ENCODE measurements at regions not wholly inside any gene's neighbourhood (a gene's known extent, or its start where the extent isn't known, plus 50 kb on each side); places are given as distances from the start of the nearest gene placed in this dataset.
"Not testable (repeated sequence)": the region's sequence is repeated elsewhere in the genome, so short reads cannot be mapped to it uniquely, and the experiment has no call there.

DNA sequence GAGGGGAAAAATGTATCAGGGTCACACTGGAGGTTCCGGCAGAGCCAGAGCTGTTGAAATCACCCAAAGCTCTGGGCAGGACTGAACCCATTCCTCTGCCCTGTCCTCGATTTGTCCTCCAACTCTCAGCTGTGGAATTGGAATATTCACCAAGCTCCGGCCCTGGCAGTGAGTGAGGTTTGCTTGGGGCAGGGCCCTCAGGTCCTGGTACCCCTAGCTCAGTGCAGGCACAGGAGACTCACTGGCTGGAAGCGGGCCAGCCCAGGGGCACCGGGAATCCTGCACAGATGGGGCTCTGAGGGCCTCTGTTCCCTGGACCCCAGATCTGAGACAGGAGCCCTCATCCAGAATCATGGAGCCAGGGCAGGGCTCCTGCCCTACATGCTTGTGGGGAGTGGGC, 1322.3 kb downstream of the UQCRFS1 start:
- DNase-seq = no peak

DNA sequence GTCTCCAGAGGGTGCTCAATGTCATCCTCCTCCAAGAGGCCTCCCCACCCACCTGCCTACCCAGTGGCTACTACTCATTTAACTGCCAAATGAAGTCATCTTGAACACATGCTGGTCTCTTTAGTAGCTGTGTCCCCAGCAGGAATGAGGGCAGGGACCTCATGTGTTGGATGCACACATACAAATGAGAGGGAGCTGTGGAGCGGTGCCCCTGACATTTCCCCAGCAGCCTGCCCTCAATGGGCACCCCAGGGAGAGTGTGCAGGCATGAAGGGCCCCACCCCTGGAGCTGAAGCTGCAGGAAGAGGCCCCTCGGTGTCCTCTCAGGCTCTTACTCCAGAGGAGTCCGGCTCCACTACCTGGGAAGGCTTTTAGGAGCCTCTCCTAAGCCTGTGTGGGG, 1322.7 kb downstream of the UQCRFS1 start:
- DNase-seq = no peak

DNA sequence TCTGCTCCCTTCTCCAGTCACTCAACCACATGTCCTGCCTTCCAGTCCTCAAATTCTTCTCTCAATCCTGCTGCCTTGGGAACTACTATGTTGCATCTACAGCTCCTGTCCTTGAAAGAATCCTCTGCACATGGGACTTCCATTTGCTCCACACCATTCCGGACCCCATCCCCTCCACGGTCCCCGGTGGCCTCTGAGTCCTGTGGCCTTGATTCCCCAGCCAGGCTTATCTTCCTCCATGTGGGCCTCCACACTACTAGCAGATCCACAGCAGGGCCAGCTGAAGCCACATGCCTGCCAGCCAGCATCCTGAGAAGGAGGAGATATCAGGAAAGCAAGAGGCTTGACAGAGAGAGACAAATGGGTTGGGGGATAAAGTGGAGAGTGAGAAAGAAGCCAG, 1323.8 kb downstream of the UQCRFS1 start:
- DNase-seq = no peak

DNA sequence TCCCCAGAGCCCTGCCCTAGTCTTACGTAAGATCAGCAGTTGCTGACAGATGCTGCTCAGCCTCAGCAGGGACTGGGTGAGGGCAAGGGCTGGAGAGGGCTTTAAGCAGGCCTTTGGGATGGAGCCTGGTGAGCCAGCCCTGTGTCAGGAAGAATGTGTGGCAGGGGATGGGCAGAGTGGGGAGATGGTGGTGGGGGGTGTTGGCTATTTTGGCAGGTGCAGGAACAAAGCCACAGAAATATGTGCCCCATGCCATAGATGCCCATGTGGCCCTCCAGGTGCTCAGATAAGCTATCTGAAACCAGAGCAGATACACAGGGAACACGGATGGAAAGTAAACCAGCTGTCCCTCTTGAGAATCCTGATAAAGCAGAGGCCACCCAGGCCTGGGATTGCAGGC, 1325.0 kb downstream of the UQCRFS1 start:
- DNase-seq = no peak

DNA sequence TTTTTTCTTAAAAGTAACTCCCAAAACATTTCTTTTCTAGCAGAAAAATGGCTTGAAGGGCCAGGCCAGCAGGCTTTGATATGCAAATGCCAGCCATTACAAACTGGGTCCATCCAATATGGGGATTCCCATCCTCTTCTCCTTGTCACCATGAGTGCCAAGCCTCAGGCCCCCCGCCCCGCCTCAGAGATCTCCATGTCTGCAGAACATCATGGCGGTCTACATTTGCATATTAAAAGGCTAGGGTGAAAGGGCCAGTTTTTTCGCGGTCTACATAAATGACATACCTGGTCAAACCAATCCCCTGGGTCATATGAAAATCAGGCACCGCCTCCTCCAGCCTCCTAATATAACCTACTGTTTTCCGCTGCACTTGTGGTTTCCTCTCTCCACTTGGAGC, 1327.6 kb downstream of the UQCRFS1 start:
- DNase-seq = no peak

DNA sequence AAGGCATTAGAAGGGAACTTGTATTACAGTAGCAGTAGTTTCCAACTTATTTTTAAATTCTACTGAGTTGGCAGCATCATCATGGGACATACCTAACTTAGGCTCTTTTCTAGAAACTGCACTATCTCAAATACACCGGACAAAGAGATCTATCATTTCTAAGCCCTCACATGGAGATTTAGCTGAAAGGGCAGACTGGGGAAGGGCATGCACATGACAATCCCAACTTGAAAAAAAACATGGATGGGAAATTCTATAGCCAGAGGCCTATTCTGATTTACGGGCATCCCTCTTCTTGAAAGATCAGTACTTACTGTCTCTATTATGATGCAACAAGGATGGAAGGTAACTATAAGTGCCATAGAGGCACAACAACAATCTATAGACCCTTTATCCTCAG, 1328.6 kb downstream of the UQCRFS1 start:
- no peak for DNase-seq

DNA sequence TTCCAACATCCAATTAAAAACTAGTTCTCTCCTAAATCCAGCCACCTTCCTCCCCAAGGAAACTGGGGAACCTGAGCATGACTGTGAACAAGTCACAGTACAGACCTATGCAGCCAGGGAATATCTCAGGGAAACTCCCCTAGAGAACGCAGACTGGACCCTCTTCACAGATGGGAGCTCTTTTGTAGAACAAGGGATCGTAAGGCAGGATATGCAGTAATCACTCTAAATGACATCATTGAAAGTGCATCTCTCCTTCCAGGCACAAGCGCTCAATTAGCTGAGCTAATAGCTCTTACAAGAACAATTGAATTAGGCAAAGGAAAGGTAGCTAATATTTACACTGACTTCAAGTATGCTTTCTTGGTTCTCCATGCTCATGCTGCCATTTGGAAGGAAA, 1331.7 kb downstream of the UQCRFS1 start:
- no peak for DNase-seq

DNA sequence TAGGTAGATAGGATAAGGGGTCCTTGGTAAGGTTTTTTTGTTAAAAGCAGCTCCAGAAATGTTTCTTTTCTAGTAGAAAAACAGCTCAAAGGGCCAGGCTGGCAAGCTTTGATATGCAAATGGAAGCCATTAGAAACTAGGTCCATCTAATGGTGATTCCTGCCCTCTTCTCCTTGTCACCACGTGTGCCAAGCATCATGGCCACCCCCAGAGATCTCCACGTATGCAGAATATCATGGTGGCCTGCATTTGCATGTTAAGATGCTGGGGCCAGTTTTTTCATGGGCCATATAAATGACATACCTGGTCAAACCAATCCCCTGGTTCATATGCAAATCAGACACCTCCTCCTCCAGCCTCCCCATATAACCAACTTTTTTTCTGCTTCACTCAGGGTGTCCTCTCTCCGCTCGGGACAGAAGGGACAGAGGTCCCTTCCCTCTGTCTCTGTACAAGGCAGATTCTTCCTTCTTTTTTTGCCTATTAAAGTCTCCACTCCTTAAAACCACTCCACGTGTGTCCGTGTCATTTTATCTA, 1335.9 kb downstream of the UQCRFS1 start:
- DNase-seq = no peak

DNA sequence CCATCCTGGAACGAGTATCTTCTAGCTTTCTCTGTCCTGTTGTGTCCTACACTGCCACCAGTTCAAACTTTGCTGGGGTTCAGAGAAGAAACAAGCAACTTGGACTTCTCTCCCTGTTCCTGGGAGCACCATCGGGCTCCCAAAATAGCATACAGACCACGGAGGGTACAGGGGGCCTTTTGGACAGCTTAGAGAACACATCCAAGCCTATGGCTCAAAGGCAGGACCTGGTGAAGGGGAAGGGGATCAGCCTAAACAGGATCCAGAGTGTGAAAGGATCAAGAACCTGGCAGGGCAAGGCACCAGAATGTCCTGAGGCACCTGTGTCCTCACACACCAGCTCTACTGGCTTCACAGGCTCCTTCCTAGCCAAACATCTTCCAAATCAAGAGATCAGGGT, 1336.5 kb downstream of the UQCRFS1 start:
- DNase-seq = no peak

DNA sequence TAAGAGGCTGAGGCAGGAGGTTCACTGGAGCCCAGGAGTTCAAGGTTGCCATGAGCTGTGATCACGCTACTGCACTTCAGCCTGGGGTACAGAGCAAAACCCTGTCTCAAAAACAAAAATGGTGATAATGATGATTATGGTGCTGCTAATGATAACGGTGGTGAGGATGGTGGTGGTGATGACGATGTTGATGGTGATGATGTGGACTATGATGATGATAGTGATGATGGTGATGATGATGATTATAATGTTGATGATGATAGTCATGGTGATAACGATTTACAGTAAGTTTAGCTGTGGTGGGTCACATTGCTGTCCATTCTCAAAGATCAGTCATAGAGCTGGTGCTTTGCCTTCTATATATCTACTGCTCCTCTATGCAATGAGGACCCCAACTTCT, 1340.6 kb downstream of the UQCRFS1 start:
- no peak for DNase-seq

DNA sequence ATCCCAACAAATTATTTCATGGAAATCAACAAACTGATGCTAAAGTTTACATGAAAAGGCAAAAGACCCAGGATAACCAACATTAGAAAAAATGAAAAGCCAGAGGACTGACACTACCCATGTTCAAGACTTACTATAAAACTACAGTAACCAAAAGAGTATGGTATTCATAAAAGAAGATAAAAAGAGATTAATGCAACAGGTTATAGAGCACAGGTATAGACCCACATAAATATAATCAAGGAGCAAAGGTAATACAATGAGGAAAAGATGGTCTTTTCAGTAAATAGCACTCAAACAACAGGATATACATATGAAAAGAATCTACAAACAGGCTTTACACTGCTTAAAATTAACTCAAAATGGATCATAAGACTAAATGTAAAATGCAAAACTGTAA, 1342.7 kb downstream of the UQCRFS1 start:
- DNase-seq = no peak

DNA sequence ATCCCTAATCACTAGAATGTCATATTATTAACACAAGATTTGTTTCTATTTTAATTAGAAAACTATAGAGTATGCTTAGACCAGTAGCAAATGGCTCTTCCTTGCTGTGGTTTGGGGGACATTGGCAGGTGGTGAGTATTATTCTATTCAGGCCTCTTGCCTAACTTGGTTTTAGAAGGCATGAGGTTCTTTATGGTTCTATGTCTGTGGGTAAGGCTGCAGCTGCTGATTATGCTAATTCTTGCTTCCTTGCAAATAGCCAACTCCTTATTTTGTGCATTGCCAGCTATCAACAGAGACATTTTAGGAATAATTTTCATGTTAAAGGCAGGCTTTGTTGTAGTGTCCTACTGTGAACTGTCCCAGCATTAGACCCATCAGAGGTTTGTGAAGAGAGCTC, 1344.9 kb downstream of the UQCRFS1 start:
- no peak for DNase-seq

DNA sequence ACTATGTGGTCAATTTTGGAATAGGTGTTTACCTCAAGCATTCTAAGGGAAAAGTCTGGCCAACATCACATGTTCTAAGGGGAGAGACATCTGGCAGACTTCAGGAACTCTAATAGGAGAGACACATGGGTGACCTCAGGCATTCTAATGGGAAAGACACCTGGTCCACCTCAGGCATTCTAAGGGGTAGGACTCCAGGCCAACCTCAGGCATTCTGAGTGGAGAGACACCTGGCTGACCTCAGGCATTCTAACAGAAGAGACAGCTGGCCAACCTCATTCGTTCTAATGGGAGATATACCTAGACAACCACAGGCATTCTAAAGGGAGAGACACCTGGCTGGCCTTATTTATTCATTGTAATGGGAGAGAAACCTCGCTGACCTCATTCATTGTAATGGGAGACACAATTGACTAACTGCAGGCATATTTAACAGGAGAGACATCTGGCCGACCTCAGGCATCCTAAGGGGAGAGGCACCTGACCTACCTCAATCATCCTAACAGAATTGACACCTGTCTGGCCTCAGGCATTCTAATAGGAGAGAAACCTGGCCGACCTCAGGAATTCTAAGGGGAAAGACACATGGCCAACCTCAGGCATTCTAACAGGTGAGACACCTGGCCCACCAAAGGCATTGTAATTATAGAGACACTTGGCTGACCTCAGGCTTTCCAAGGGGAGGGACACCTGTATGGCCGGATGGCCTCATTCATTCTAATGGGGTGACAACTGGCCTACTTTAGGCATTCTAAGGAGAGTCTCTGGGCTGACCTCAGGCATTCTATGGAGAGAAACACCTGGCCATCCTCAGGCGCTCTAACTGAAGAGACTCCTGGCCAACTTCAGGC, 1346.8 kb downstream of the UQCRFS1 start:
- DNase-seq = no peak

DNA sequence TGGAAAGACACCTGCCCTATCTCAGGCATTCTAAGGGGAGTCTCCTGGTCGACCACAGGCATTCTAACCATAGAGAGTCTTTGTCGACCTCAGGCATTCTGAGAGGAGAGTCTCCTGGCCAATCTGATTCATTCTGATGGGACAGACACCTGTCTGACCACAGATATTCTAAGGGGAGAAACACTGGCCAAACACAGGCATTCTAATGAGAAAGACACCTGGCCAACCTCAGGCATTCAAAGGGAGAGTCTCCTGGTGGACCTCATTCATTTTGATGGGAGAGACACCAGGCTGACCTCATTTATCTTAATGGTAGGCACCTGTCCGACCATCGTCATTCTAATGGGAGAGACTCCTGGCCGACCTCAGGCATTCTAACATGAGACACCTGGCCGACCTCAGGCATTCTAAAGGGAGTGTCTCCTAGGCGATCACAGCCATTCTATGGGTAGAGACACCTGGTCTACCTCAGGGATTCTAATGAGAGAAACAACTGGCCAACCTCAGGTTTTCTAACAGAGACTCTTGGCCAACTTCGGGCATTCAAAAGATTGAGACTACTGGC, 1351.5 kb downstream of the UQCRFS1 start:
- DNase-seq = no peak

DNA sequence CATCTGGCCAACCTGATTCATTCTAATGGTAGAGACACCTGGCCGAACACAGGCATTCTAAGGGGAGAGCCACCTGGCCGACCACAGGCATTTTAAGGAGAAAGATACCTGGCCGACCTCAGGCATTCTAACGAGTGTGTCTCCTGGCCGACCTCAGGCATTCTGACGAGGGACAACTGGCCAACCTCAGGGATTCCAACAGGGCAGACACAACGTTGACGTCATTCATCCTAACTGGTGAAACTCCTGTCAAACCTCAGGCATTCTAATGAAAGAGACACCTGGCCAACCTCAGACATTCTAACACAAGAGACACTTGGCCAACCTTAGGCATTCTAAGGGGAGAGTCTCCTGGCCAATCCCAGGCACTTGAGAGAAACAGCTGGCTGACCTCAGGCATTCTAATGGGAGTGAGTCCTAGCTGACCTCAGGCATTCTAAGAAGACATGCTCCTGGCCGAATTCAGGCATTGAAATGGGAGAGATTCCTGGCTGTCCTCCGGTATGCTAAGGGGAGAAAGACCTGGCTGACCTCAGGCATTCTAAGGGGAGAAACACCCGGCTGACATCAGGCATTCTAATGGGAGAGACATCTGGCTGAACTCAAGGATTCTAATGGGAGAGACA, 1352.5 kb downstream of the UQCRFS1 start:
- DNase-seq = no peak

DNA sequence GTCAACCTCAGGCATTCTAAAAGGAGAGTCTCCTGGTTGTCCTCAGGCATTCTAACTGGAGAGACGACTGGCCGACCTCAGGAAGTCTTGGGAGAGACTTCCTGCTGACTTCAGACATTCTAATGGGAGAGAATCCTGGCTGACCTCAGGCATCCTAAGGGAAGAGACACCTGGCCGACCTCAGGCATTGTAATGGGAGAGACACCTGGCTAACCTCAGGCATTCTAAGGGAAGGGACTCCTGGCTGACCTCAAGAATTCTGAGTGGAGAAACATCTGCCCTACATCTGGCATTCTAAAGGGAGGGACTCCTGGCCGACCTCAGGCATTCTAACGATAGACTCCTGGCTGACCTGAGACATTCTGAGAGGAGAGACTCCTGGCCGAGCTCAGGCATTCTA, 1353.3 kb downstream of the UQCRFS1 start:
- no peak for DNase-seq

DNA sequence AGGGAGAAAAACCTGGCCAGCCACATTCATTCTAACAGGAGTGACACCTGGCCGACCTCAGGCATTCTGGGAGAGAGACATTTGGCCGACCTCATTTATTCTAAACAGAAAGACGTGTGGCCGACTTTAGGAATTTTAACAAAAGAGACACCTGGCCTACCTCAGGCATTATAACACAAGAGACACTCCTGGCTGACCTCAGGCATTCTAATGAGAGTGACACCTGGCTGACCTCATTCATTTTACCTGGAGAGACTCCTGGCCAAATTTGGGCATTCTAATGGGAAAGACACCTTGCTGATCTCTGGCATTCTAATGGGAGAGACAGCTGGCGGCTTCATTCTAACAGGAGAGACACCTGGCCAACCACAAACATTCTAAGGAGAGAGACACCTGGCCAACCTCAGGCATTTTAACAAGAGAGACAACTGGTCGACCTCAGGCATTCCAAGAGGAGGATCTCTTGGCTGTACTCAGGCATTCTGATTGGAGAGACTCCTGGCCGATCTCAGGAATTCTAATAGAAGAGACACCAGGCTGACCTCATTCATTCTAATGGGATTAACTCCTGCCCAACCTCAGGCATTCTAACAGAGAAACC, 1353.9 kb downstream of the UQCRFS1 start:
- DNase-seq = no peak

DNA sequence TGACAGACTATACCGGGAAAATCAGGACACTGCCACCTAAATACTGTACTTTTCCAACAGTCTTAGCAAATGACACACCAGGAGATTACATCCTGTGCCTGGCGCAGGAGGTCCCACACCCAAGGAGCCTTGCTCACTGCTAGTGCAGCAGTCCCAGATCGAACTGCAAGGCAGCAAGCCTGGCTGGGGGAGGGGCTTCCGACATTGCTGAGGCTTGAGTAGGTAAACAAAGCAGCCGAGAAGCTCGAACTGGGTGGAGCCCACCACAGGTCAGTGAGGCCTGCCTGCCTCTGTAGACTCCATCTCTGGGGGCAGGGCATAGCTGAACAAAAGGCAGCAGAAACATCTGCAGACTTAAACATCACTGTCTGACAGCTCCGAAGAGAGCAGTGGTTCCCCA, 1360.0 kb downstream of the UQCRFS1 start:
- DNase-seq = not testable (repeated sequence)

DNA sequence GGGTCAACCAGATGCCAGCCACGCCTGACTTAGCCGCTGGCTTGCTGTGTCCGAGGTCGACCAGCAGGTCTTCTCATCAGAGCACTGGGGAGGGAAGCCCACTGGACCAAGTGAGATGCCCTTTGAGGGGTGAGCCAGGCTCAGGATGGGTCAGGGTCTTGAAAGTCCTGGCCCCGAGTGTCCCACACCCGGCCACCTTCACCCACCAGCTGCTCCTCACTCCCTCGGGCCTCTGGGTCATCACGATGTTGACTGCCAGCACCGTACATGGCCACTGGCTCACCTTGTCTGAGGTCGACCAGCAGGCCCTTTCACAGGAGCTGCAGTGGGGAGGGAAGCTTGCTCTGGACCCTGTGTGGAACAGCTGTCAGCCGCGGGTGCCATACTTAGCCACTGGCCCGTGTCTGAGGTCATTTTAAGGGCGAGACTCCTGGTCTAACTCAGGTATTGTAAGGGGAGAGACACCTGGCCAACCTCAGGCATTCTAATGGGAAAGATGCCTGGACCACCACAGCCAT, 1361.3 kb downstream of the UQCRFS1 start:
- DNase-seq = no peak

DNA sequence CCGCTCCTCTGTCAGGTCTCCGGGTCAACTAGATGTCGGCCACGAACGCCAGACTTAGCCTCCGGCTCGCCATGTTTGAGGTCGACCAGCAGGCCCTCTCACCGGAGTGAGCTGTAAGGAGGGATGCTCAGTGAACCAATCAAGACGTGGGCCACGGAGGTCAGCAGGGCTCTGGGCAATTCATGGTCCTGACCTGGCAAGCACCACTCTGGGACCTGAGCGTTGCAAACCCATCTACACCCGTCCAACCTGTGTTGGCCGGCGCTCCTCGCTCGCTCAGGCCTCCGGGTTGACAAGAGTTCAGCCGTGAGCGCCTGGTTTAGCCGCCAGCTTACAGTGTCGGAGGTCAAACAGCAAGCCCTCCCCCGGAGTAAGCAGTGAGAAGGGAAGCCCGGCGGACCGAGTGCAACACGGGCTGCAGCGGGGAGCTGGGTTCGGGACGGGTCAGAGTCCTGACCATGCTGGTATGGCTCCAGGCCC, 1361.9 kb downstream of the UQCRFS1 start:
- no peak for DNase-seq

DNA sequence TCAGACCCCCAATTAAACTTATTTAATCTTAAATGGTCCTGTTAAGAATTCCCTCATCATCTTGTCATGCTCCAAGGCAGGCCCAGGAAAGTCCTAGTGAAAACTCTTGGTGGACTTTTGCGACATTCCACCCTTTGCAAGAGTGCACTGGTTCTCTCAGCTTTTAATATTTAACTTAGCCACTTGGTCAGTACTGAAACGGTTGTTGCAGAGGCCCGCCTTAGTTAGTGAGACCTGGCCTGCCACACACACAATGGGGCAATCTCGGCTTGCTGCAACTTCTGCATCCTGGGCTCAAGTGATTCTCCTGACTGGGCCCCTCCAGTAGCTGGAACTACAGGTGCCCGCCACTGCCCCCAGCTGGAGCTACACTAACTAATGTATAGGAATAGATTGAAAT, 1366.0 kb downstream of the UQCRFS1 start:
- DNase-seq = no peak

DNA sequence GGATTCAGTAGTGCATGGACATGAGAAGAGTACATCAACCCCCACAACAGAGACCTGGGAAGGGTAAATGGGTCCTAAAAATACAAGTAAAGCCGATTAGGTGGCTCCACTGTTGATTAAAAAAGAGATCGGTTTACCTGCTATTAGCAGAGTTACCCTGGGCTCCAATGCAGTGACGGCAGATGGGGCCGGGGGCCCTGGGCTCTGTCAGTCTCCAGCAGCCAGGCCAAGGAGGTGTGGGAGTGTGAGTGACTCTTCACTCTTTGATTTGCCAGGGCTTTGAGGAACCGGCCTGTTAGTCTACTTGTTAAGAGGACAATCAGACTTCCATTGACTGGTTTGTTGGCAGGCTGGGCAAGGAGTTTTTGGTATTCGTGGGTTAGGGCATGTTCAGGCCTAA, 1368.7 kb downstream of the UQCRFS1 start:
- DNase-seq = no peak

DNA sequence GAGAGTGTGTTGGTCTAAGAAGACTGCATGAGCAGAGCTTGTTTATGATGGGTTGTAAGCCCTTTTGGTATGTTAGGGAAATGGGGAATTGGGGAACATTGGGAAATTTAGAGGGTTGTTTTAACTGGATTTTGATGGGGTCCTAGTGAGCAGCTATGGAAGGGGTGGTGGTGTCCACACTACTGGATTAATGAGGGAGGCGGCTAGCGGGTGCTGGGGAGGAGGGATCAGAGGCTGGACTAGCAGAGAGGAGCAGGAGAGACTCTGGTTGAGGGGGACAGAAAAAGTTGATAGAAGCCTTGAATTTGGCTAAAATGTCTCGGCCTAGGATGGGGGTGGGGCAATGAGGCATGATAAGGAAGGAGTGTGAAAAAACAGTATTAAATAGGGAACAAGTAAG, 1369.1 kb downstream of the UQCRFS1 start:
- DNase-seq = no peak
